ENCODE measurements at regions not wholly inside any gene's neighbourhood (a gene's known extent, or its start where the extent isn't known, plus 50 kb on each side); places are given as distances from the start of the nearest gene placed in this dataset.

- TF ChIP-seq CTCF (IDR thresholded peaks at IDR 0.05; ENCODE audit: low read length) (no peak), EZH2 (IDR thresholded peaks at IDR 0.05; ENCODE audit: borderline replicate concordance, low read length) (no peak)
Measured at GRCh38 chr13:73262862-73263627, 204.2 kb downstream of the KLF5 start.
